Hematopoietic multipotent progenitor cell treated with erythropoietin and hydrocortisone succinate and interleukin-3 and kit ligand, for 15 days (in vitro differentiated cells): ENCODE measurements at regions not wholly inside any gene's neighbourhood (a gene's known extent, or its start where the extent isn't known, plus 50 kb on each side); places are given as distances from the start of the nearest gene placed in this dataset.

ENCODE experiments used
- DNase-seq: peaks from one replicate; pipeline ENCODE4 v3.0.0-alpha.2; 2015; ENCODE audit warnings: low spot score

- no peak for DNase-seq
Observed at GRCh38 chr11:79742176-79742575, 301.3 kb upstream of the TENM4 start.

DNA sequence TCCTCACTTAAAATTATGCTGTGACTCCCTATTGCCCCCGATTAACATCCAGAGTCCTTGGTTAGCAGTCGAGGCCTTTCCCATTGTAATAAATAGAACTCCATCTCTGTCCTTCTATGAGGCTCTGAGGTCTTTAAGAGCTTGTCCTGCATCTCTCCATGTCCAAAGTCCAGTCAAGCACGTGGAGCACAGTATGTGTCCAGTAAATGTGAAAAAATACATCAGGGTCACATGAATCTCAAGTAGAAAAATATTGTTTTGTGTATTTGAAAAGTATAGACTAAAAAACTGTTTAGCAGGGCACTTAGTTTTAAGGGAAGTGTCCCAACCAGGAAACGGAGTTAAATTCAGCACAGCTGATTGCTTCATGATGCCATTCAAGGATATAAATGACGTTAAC is 298.8 kb upstream of the TENM4 start:
- no peak for DNase-seq

DNA sequence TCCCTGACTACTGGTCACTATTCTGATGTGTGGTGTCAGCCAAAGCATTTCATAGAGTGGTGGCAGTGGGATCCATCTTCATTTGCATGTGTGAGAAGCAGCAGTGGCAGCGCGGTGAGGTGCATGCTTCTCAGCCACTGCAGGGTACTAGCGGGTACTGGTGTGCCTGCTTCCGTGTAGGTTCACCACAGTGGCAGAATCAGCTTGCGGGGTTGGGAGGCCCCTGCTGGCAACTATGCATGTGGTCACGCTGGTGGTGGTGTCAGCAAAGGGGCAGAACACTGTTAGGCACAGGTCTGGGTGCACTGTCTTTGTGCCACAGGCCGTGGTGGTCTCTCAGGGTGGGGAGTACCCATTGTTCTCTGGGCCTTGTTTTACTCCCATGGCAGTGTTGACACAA is 286.4 kb upstream of the TENM4 start:
- no peak for DNase-seq

GRCh38 chr11:79720115-79720514 is 279.3 kb upstream of the TENM4 start:
- no peak for DNase-seq

DNA sequence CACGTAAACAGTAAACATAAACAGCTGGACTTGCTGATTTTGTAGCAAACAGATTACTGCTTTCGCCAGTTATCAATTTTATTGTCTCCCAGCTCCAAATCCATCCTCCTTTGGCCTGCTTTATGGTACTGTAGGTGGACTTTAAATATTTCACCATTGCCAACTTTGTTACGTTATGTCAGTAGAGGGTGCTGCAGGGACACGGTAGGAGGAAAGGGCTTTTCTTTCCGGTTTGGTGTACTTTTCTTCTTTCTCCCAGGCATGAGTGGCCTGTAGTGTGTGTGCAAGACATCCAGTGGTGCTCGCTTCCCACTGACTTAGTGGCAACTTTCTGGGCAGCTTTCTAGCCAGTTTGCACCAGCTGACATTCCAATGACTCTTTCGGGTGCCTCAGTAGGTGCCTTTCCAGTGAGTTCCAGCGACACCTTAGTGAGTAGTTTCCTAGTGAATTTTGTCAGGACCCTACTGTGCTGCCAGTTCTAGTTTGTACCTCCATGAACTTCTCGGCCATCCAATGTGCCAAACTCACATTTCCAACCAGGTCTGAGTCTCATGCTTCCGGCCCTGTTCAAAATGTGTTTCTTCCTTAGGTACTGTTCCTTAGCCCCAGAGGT is 267.6 kb upstream of the TENM4 start:
- no peak for DNase-seq

DNA sequence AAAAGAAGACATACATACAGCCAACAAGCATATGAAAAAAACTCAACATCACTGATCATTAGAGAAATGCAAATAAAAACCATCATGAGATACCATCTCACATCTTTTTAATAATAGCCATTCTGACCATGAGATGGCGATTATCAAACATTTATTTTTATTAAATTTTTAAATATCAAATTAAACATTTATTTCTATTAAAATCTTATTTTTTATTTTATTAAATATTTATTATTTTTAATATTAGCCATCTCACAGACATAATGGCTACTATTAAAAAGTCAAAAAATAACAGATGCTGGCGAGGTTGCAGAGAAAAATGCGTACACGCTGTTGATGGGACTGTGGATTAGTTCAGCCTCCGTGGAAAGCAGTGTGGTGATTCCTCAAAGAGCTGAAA is 264.8 kb upstream of the TENM4 start:
- DNase-seq: no peak

- DNase-seq: no peak
Observed at GRCh38 chr11:79702303-79702702, 261.5 kb upstream of the TENM4 start.

GRCh38 chr11:79699246-79699645 is 258.4 kb upstream of the TENM4 start:
- no peak for DNase-seq

DNA sequence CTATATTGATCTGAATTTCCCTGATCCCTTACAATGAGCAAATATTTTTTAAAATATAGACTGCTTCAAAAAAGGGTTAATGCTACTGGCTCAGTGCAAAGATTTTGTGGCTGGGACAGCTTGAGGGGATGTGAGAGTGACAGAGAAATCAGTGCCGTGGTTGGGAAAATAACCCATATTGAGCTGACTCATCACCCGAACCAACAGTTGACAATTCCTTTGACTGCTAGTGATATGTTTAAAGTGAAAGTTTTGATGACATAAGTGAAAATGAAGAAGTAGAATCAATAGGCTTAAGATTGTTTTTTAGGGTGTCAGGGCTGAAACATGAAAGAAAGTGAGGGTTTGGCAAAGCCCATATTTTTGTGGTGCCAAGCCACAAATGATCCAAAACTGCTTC is 257.1 kb upstream of the TENM4 start:
- DNase-seq: no peak

DNA sequence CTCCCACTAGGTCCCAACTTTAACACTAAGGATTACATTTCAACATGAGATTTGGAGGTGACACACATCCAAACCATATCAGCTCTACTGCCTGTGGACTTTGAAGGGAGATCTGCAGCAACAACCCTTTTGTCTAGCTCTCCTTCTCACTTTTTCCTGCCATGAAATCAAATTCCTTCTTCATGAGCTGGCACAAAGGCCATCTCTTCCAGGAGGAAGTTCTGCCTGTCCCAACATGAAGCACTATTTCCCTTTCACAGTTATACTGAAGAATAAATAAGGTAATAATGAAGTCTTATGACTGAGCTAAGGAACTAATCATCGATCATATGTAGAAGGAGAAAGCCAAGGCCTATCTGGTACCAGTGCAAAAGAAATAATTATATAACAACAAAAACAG is 253.5 kb upstream of the TENM4 start:
- no peak for DNase-seq

- DNase-seq: no peak
Observed at GRCh38 chr11:79691445-79691844, 250.6 kb upstream of the TENM4 start.

- no peak for DNase-seq
Observed at GRCh38 chr11:79686703-79687419, 246.0 kb upstream of the TENM4 start.

DNA sequence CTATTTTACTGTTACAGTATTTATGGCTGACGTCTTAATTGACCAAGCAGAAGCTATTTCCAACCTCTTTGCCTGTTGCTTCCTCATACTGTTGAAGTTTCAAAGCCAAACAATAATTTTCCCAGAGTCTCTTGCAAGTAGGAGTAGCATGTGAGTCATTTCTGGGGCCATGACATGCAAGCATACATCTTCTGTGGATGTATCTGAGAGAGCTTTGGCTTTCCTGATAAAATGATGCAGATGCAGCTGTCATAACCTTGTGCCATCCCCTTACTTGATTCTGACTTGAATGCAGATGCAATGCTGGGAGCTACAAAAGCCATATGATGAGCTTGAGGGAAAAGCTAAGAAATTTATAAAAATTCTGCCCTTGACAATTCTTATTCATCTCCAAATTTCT is 243.1 kb upstream of the TENM4 start:
- DNase-seq: no peak

DNA sequence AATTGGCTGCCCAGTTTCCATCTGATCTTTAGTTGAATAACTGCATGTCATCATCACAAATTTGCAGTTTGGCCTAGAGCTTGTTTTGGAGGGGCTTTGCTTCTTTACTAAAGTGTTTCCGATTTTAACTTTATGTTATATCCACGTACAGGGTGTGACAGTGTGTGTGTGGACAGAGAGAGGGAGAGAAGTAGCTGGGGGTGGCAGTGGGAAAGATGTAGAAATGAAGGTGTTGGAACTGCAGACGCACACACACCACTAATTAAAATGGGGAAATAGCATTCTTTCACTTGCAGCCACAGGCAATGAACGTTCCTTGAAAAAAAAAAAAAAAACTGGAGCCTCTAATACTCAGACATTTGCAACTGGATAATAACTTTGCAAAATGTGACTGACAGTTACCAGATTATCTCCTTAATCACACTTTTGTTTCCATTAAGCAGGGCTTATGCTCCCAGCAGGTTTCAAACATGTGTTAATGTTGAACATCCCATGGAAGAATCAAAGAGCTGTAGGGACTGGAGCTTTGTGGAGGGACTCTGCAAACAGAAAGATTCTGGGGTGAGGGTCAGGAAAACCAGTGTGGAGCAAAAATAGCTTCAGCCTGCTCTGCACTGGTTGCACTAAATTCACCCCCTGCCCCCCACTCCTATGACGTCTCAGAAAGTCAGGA is 238.1 kb upstream of the TENM4 start:
- no peak for DNase-seq

DNA sequence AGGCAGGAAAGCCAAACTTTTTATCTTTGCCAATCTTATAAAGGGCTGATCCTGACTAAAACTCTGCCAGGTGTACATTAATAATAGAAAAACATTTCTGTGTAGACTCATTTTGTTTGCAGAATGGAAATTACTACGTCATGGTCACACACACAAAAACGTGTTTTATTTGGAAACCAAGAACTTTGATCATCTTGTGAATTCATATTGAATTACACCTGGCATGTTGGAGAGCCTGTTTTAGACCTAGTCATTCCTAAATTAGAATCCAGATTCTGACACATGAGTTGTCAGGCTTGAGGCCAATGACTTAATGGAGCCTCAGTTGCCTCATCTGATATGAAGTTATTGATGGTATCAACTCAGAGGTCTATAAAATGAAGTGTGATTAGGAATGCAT is 235.6 kb upstream of the TENM4 start:
- DNase-seq: no peak

- DNase-seq: no peak
Observed at GRCh38 chr11:79675081-79675480, 234.3 kb upstream of the TENM4 start.

DNA sequence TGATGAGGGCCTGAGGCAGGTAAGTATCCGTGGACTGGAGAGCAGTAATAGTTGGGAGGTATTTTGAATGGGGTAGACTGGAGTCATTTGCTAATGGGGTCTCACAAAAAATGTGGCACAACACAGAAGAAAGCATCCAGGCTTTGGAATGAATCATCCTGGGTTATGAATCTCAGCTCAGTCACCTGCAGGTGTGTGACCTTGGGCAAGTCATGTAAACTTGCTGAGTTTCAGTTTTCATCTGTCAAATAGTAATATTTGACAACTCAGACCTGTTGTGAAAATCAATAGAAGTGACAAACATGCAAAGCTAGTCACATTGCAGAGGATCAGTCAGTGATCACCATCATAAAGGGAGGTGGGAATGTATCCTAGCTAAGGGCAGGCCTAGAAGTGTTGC is 232.0 kb upstream of the TENM4 start:
- DNase-seq: no peak

DNA sequence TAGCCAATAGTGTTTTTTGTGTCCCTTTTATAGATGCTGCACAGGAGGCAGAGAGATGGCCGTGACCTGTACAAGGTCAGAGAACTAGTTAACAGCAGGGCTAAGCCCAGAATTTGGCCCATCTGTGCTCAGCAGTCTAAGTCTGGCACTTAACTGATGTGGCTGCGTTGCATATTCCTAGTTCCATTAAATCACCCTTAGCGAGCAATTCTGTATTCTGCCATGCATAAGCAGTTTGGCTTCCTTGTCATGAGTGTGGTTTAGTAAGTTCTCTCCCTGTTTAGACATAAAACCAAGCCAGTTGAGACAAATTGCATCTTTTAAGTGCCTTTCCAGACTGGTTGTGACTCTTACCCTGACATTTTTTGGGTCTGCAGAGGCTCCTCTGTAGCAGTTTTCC is 230.6 kb upstream of the TENM4 start:
- no peak for DNase-seq

- no peak for DNase-seq
Observed at GRCh38 chr11:79670882-79671281, 230.1 kb upstream of the TENM4 start.

DNA sequence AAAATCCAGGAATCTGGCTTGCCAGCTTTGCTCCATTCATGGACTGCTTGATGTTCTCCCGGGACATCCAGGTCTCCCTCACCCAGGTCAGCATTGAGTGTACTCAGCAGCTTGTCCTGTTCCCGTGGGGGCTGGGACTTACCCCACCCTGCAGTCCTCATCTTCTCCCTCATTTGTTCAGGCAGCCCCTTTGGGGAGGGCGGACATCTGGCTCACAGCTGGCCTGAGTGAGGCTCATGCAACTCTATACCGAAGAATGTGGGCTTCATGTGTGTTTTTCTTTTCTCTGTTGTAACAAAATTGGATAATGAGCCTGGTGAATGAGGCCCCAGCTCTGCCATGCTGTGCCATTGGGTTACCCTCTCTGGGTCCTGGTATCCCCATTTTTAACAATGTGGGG is 227.7 kb upstream of the TENM4 start:
- no peak for DNase-seq

GRCh38 chr11:79667380-79667779 is 226.6 kb upstream of the TENM4 start:
- no peak for DNase-seq

DNA sequence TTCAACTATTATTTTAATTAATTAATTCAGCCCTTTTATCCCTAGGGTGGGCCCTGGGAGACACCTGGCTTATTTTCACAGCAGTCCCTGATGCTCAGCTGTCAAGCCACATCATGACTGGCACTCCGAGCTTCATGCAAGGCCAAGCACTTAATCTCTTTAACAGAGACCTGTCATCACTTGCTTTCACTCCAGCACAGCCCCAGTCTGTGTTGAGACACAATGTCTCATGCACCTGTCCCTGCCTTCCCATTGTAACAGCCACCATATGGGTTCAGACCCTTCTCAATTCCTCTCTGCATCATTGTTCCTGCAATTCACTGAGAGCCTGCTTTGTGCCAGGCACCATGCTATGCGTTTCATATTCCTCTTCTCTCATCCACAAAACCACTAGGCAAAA is 222.2 kb upstream of the TENM4 start:
- DNase-seq: no peak

DNA sequence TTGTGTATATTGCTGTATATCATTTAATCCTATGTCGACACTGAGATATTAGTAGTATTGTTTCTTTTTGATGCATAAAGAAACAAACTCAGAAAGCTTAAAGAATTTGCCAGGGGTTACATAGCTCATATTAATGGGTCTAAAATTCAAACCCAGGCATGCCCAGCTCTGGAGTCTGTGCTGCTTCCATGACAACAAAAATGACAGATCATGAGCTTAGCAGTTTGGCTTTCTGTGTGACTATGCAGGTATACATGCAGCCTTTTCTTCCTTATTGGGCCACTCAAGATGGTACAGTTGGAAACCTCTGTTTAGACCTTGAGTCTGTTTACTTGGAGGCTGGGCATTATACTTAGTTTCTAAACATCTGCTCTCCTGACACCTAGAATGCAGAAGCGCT is 220.5 kb upstream of the TENM4 start:
- no peak for DNase-seq
